Progenitor cell of endocrine pancreas (in vitro differentiated cells): ENCODE measurements at regions not wholly inside any gene's neighbourhood (a gene's known extent, or its start where the extent isn't known, plus 50 kb on each side); places are given as distances from the start of the nearest gene placed in this dataset.

Experiments
- DNase-seq: peaks from one replicate; pipeline ENCODE4 v3.0.0; 2021; ENCODE audit warnings: low spot score; ENCODE audit not compliant: unreplicated experiment
- H3K27ac Mint-ChIP-seq: 2 replicates; pipeline ENCODE4 v1.8.0; 2021; ENCODE audit warnings: mild to moderate bottlenecking, moderate library complexity, mixed read lengths
- H3K27me3 Mint-ChIP-seq: 2 replicates; pipeline ENCODE4 v1.8.0; 2021; ENCODE audit warnings: mixed read lengths
- H3K36me3 Mint-ChIP-seq: 2 replicates; pipeline ENCODE4 v1.8.0; 2022; ENCODE audit warnings: mixed read lengths; ENCODE audit not compliant: insufficient read depth
- H3K4me1 Mint-ChIP-seq: 2 replicates; pipeline ENCODE4 v1.8.0; 2021; ENCODE audit warnings: low read depth, mixed read lengths
- H3K4me3 Mint-ChIP-seq: 2 replicates; pipeline ENCODE4 v1.8.0; 2021; ENCODE audit warnings: low read depth, mild to moderate bottlenecking, moderate library complexity, mixed read lengths
- H3K9me3 Mint-ChIP-seq: 2 replicates; pipeline ENCODE4 v1.8.0; 2021; ENCODE audit warnings: low read depth, mixed read lengths
- TF ChIP-seq, protein P1 (sequence below): fragments of 200-600 bp; sonication (generic); IDR thresholded peaks from one replicate; pipeline ENCODE4 v1.5.0; 2021; ENCODE audit warnings: antibody characterized with exemption, mild to moderate bottlenecking; ENCODE audit not compliant: unreplicated experiment

DNA sequence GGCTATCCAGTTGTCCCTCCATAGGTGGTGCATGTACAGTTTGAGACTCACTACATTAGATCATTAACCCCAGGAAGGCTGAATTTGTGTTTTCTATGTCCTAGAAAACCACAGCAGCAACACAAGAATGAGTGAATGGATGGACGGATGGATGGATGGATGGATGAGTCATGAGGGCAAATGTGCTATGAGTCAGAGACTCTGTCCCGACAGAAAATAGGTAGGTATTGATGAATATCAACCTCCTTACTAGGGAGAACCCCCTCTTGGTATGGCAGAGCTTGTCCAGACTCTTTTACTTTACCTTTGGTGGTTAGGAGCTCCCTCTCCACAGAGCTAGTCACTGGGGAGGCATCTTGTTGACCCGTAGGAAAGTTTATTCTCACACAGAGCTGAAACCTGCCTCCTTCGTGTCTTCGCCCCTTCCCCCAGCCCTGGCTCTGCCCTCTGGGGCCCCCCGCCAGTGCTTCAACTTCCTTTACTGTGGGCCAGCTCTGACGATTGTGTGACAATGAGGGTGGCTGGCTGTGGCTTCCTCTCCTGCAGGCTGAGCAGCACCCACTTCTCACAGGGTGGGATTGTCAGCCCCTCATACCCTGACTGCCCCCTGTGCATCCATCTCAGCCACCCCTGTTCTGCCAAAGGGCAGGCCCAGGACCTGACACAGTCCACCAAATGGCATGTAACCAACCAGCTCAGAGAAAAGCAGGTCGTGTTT, 145.2 kb downstream of the FOXD2 start:
- Mint-ChIP-seq H3K27me3 (peaks cover 53% of the 10 kb centered on the region), H3K36me3 (no peaks in the 10 kb centered on the region), H3K9me3 (no peaks in the 10 kb centered on the region), H3K4me3 (no peak overlapping the region), H3K27ac (no peak overlapping the region), H3K4me1 (peaks cover 10% of the 10 kb centered on the region)
- no peak for DNase-seq
- TF ChIP-seq, protein P1, sequence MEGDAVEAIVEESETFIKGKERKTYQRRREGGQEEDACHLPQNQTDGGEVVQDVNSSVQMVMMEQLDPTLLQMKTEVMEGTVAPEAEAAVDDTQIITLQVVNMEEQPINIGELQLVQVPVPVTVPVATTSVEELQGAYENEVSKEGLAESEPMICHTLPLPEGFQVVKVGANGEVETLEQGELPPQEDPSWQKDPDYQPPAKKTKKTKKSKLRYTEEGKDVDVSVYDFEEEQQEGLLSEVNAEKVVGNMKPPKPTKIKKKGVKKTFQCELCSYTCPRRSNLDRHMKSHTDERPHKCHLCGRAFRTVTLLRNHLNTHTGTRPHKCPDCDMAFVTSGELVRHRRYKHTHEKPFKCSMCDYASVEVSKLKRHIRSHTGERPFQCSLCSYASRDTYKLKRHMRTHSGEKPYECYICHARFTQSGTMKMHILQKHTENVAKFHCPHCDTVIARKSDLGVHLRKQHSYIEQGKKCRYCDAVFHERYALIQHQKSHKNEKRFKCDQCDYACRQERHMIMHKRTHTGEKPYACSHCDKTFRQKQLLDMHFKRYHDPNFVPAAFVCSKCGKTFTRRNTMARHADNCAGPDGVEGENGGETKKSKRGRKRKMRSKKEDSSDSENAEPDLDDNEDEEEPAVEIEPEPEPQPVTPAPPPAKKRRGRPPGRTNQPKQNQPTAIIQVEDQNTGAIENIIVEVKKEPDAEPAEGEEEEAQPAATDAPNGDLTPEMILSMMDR: no peak

DNA sequence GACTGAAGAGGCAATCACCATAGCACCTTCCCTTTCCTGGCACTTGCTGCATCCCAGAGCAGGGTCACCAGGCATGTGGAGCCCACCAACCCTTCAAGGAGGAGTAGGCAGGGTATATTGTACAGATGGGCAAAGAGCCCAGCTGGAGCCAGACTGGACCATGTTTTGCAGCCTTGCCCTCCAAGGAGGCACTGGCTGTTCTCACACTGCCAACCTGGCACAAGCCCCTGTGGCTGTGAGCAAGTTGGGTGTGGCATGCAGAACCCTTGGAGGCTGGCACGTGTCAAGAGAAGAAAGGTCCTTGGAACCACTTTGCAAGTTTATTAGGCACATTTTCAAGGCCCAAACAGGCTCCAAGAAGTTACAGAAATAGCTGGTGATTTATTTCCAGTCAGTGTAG, 146.4 kb downstream of the FOXD2 start:
- no peak for DNase-seq
- no peak overlapping the region for H3K4me3 Mint-ChIP-seq
- TF ChIP-seq, protein P1: no peak
- H3K4me1 Mint-ChIP-seq: peaks cover 3% of the 10 kb centered on the region
- no peaks in the 10 kb centered on the region for H3K9me3 Mint-ChIP-seq
- H3K27me3 Mint-ChIP-seq: peaks cover 53% of the 10 kb centered on the region
- H3K36me3 Mint-ChIP-seq: no peaks in the 10 kb centered on the region
- H3K27ac Mint-ChIP-seq: no peak overlapping the region

DNA sequence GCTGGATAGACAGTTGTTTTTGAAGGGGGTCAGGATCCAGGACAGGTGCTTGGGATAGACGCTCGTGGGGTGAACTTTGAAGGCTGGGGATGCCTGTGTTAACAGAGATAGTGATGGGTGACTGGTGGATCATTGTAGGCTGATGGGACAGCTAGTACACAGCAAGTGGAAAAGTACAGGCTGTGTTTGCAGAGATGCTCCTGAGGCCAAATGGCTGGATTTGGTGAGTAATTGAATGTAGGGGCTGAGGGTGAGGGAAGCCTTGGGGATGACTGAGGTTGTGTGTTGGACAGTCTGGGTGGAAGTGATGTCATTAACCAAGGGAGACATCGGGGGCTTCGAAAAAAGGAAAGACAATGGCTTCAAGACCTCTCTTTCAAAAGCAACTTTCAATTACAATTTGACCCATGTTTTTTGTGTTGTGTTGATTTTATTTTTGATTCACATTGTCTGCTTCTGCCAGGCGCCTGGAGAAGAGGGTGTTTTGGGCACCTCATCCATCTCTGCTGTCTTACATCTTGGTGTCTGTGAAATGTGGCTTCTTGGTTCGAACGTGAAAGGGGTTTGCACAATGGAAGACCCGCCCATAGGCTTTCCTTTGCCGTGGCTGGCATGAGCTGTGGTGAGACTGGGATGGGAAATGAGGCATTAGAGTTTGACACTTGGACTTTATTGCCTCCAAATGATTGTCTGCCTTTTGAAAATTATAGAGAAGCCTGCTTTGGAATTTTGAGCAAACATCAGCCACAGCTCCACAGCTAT, 147.5 kb downstream of the FOXD2 start:
- Mint-ChIP-seq H3K4me1 (no peaks in the 10 kb centered on the region), H3K4me3 (no peak overlapping the region), H3K9me3 (no peaks in the 10 kb centered on the region), H3K36me3 (no peaks in the 10 kb centered on the region), H3K27ac (no peak overlapping the region), H3K27me3 (peaks cover 46% of the 10 kb centered on the region)
- no peak for DNase-seq
- TF ChIP-seq, protein P1: no peak

DNA sequence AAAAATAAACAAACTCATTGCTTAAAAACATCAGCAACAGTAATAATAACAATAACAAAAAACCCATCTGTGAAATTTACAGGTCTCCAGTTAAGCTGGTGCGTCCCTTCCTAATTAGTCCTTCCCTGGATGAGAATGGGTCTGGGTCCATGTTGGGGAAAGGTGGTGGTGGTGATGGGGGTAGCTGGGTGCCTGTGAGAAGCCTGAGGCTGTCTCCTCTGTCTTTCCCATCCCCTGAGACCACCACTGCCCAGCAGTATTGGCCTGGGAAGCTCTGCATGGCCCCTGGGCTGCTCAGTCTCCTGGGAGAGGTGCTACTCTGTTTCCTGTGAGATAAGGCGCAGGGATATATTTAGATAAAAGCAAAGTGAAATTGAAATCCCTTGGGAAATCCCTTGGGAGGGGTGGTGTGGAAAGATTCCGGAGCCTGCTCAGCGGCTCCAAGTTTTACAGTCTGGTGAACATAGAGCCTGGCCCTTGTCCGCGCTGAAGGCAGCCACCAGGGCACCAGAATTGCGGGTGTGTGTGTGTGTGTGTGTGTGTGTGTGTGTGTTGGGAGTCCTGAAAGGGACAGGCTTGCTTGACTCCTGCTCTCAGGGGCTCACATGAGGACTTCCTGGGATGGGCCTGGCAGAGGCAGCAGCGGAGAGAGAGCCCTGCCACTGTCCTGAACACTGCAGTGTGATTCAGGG, 150.2 kb downstream of the FOXD2 start:
- DNase-seq: peak; percentile 4
- Mint-ChIP-seq H3K27me3 (peaks cover 32% of the 10 kb centered on the region), H3K27ac (no peak overlapping the region), H3K4me3 (no peak overlapping the region), H3K9me3 (no peaks in the 10 kb centered on the region), H3K4me1 (peaks cover 3% of the 10 kb centered on the region), H3K36me3 (no peaks in the 10 kb centered on the region)
- TF ChIP-seq, protein P1: no peak

DNA sequence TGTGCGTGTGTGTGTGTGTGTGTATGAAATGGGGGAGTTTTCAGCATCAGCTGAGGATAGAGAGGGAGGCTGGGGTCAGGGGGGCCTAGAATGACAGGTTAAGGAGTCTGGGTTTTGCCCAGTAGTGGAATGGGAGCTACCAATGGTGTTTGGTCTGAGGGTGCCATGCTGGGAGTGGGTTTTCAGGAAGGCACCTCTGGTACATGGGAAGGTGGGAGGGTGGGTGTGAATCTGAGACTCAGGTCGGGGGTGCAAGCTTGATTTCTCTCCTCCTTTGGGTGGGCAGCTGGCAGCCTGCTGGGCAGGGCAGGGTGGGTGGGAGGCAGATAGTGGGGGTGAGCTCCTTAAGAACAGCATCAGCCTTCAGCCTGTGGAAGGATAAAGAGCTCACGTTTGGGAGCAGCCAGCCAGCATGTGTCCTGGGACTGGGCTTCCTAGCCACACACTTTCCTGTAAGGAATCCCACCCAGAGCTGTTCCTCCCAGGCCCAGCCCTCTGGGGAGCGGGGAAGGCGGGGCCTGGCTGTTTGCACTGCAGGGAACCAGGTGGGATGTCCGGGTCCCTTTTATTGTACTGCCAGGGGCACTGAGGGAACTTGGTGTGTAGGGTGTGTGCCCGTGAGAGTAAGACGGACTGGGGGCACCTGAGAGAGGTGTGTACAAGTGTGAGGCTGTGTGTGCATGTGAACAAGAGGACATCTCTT, 152.8 kb downstream of the FOXD2 start:
- Mint-ChIP-seq H3K9me3 (no peaks in the 10 kb centered on the region), H3K4me3 (no peak overlapping the region), H3K27ac (no peak overlapping the region), H3K4me1 (peaks cover 3% of the 10 kb centered on the region), H3K36me3 (no peaks in the 10 kb centered on the region), H3K27me3 (peaks cover 30% of the 10 kb centered on the region)
- DNase-seq: no peak
- TF ChIP-seq, protein P1: no peak
